GM12874 (cell line): ENCODE measurements at regions not wholly inside any gene's neighbourhood (a gene's known extent, or its start where the extent isn't known, plus 50 kb on each side); places are given as distances from the start of the nearest gene placed in this dataset.

Source experiments
- CTCF ChIP-seq: IDR thresholded peaks from 2 replicates; pipeline ENCODE4 v1.5.1; 2011; ENCODE audit warnings: low read depth, mild to moderate bottlenecking, control low read depth, low read length, moderate library complexity; ENCODE audit not compliant: insufficient read depth

GRCh38 chr2:30396436-30397232 lies 50.4 kb upstream of the LCLAT1 start:
- no peak for TF ChIP-seq CTCF
